AG10803 (cell line): ENCODE measurements at regions not wholly inside any gene's neighbourhood (a gene's known extent, or its start where the extent isn't known, plus 50 kb on each side); places are given as distances from the start of the nearest gene placed in this dataset.

Experiments
- DNase-seq: peaks from one replicate; pipeline ENCODE4 v3.0.0; 2010; ENCODE audit warnings: low read depth
- H3K4me3 ChIP-seq: 2 replicates; pipeline ENCODE4 v1.5.1; 2011; ENCODE audit warnings: mild to moderate bottlenecking, low read length, control low read depth
- CTCF ChIP-seq: conservative IDR thresholded peaks from 2 replicates; pipeline ENCODE4 v1.5.1; 2011; ENCODE audit warnings: mild to moderate bottlenecking, low read length, control low read depth, inconsistent platforms

GRCh38 chr3:94654096-94654495 is 591.2 kb downstream of the NSUN3 start:
- H3K4me3 ChIP-seq: no peak overlapping the region
- no peak for TF ChIP-seq CTCF
- no peak for DNase-seq

GRCh38 chr3:94665922-94666321 is 603.1 kb downstream of the NSUN3 start:
- DNase-seq: no peak
- no peak for TF ChIP-seq CTCF
- no peak overlapping the region for H3K4me3 ChIP-seq

- no peak for TF ChIP-seq CTCF
- no peak for DNase-seq
- no peak overlapping the region for H3K4me3 ChIP-seq
Measured at GRCh38 chr3:94671078-94671477, 608.2 kb downstream of the NSUN3 start.

GRCh38 chr3:94673876-94674275 is 611.0 kb downstream of the NSUN3 start:
- no peak for TF ChIP-seq CTCF
- no peak overlapping the region for H3K4me3 ChIP-seq
- no peak for DNase-seq

GRCh38 chr3:94686208-94686607 is 623.3 kb downstream of the NSUN3 start:
- DNase-seq: no peak
- TF ChIP-seq CTCF: no peak
- no peak overlapping the region for H3K4me3 ChIP-seq

GRCh38 chr3:94693997-94694640 is 631.3 kb downstream of the NSUN3 start:
- H3K4me3 ChIP-seq: no peak overlapping the region
- TF ChIP-seq CTCF: no peak
- no peak for DNase-seq

- no peak for DNase-seq
- no peak overlapping the region for H3K4me3 ChIP-seq
- no peak for TF ChIP-seq CTCF
Measured at GRCh38 chr3:94694894-94695293, 632.0 kb downstream of the NSUN3 start.
